Liver (tissue), 8 donors: ENCODE measurements at regions not wholly inside any gene's neighbourhood (a gene's known extent, or its start where the extent isn't known, plus 50 kb on each side); places are given as distances from the start of the nearest gene placed in this dataset.

Experiments used
- DNase-seq: peaks from one replicate; pipeline ENCODE4 v3.0.0-alpha.2; 2017; ENCODE audit warnings: low spot score
- H3K27ac ChIP-seq, 2 donors: one replicate each; pipeline ENCODE4 v1.7.0; 2013; ENCODE audit warnings: inconsistent platforms in 2 of 2, low read length in 2 of 2, control low read depth in 1 of 2, low read depth in 1 of 2, mild to moderate bottlenecking in 1 of 2
- H3K27me3 ChIP-seq, 4 donors: one replicate each; pipeline versions ENCODE4 v1.6.1 to v1.7.0; 2013; ENCODE audit warnings: low read length in 3 of 4, inconsistent platforms in 1 of 4, mild to moderate bottlenecking in 1 of 4, moderate library complexity in 1 of 4; ENCODE audit not compliant: control insufficient read depth in 4 of 4, insufficient read depth in 4 of 4
- H3K36me3 ChIP-seq, 4 donors: one replicate each; pipeline versions ENCODE4 v1.6.1 to v1.7.0; 2013; ENCODE audit warnings: low read length in 3 of 4, mild to moderate bottlenecking in 3 of 4, low read depth in 1 of 4, moderate library complexity in 1 of 4; ENCODE audit not compliant: control insufficient read depth in 4 of 4, insufficient read depth in 3 of 4
- H3K4me1 ChIP-seq, 4 donors: one replicate each; pipeline versions ENCODE4 v1.6.1 to v1.7.0; 2013; ENCODE audit warnings: low read length in 3 of 4, mild to moderate bottlenecking in 3 of 4, moderate library complexity in 1 of 4; ENCODE audit not compliant: control insufficient read depth in 4 of 4, insufficient read depth in 4 of 4
- H3K4me3 ChIP-seq, 3 donors: one replicate each; pipeline versions ENCODE4 v1.6.1 to v1.7.0; 2013; ENCODE audit warnings: low read length in 3 of 3, control low read depth in 1 of 3, low read depth in 1 of 3, mild to moderate bottlenecking in 1 of 3
- H3K9ac ChIP-seq, 2 donors: one replicate each; pipeline ENCODE4 v1.7.0; 2013; ENCODE audit warnings: low read length in 2 of 2, mild to moderate bottlenecking in 2 of 2, moderate library complexity in 2 of 2, control low read depth in 1 of 2, low read depth in 1 of 2
- H3K9me3 ChIP-seq, 4 donors: one replicate each; pipeline versions ENCODE4 v1.6.1 to v1.7.0; 2013; ENCODE audit warnings: low read length in 3 of 4; ENCODE audit not compliant: control insufficient read depth in 4 of 4
- ATF3 ChIP-seq: IDR thresholded peaks from 2 replicates; pipeline ENCODE4 v1.6.1; 2016; ENCODE audit warnings: antibody characterized with exemption
- CTCF ChIP-seq: fragments of 150-350 bp; IDR thresholded peaks from 2 replicates; pipeline ENCODE4 v1.5.1; 2017; ENCODE audit warnings: improper control_type of control experiment, low read depth, low read length; ENCODE audit not compliant: missing input control
- FOXA1 ChIP-seq: IDR thresholded peaks from 2 replicates; pipeline ENCODE4 v1.6.1; 2016; ENCODE audit warnings: antibody characterized with exemption
- GABPA ChIP-seq, 2 donors: IDR thresholded peaks in 1 of 2; conservative IDR thresholded peaks in 1 of 2; 2 replicates each; pipeline ENCODE4 v1.6.1; 2016; ENCODE audit warnings: antibody characterized with exemption in 2 of 2, mild to moderate bottlenecking in 1 of 2, moderate library complexity in 1 of 2
- HNF4A ChIP-seq, 2 donors: conservative IDR thresholded peaks; 2 replicates each; pipeline ENCODE4 v1.6.1; 2016; ENCODE audit warnings: antibody characterized with exemption in 2 of 2, mild to moderate bottlenecking in 2 of 2
- HNF4G ChIP-seq: IDR thresholded peaks from 2 replicates; pipeline ENCODE4 v1.6.1; 2016; ENCODE audit warnings: antibody characterized with exemption
- JUND ChIP-seq, 2 donors: IDR thresholded peaks; 2 replicates each; pipeline ENCODE4 v1.6.1; 2016; ENCODE audit warnings: antibody characterized with exemption in 2 of 2
- MAX ChIP-seq: IDR thresholded peaks from 2 replicates; pipeline ENCODE4 v1.6.1; 2016; ENCODE audit warnings: antibody characterized with exemption
- NR2F2 ChIP-seq: IDR thresholded peaks from 2 replicates; pipeline ENCODE4 v1.6.1; 2016; ENCODE audit warnings: antibody characterized with exemption
- REST ChIP-seq: IDR thresholded peaks from 2 replicates; pipeline ENCODE4 v1.6.1; 2016; ENCODE audit warnings: antibody characterized with exemption, mild to moderate bottlenecking
- RXRA ChIP-seq, 2 donors: IDR thresholded peaks; 2 replicates each; pipeline ENCODE4 v1.6.1; 2017 to 2018; ENCODE audit warnings: antibody characterized with exemption in 2 of 2, mild to moderate bottlenecking in 1 of 2
- YY1 ChIP-seq: IDR thresholded peaks from 2 replicates; pipeline ENCODE4 v1.6.1; 2016; ENCODE audit warnings: antibody characterized with exemption, mild to moderate bottlenecking
- WGBS: extraction: QIAGEN DNeasy Blood & Tissue Kit; methylation state at CpG from one replicate; pipeline ENCODE4 v1.1.7; 2013; 5-methylcytosine and 5-hydroxymethylcytosine counted together
- donor health status: healthy.
- donor health status: healthy.
- donor health status: healthy.
- donor health status: healthy.
- donor health status: healthy.

GRCh38 chr1:101645810-101646209, 350.9 kb downstream of the OLFM3 start:
- H3K9me3 ChIP-seq, result no peaks in the 10 kb centered on the region
- H3K36me3 ChIP-seq, result no peaks in the 10 kb centered on the region
- no peak overlapping the region for H3K27ac ChIP-seq
- H3K4me3 ChIP-seq, result no peak overlapping the region
- H3K4me1 ChIP-seq, result no peaks in the 10 kb centered on the region
- WGBS, result 36% methylated on average over 2 of the region's 2 CpGs
- DNase-seq, result no peak
- no peak overlapping the region for H3K9ac ChIP-seq
- TF ChIP-seq MAX (no peak), RXRA (IDR thresholded peaks at IDR 0.05) (no peak), NR2F2 (no peak), YY1 (no peak), HNF4G (no peak), HNF4A (conservative IDR thresholded peaks at IDR 0.05) (no peak), FOXA1 (no peak), CTCF (no peak), ATF3 (no peak), JUND (IDR thresholded peaks at IDR 0.05) (no peak)
- no peaks in the 10 kb centered on the region for H3K27me3 ChIP-seq

GRCh38 chr1:101652484-101652883, 344.2 kb downstream of the OLFM3 start:
- no peak for TF ChIP-seq GABPA (IDR thresholded peaks at IDR 0.05 in 1 of 2, conservative IDR thresholded peaks at IDR 0.05 in 1 of 2)
- TF ChIP-seq CTCF, result no peak
- no peak for TF ChIP-seq JUND (IDR thresholded peaks at IDR 0.05)
- TF ChIP-seq ATF3, result no peak
- no peak for TF ChIP-seq REST
- no peak for DNase-seq
- no peak overlapping the region for H3K4me3 ChIP-seq
- 76% methylated on average over 3 of the region's 3 CpGs for WGBS
- peaks cover 0 to 4% (median 0%) of the 10 kb centered on the region in 4 donors for H3K27me3 ChIP-seq
- no peaks in the 10 kb centered on the region for H3K9me3 ChIP-seq
- no peaks in the 10 kb centered on the region for H3K4me1 ChIP-seq
- no peak overlapping the region for H3K9ac ChIP-seq
- no peak overlapping the region for H3K27ac ChIP-seq
- no peaks in the 10 kb centered on the region for H3K36me3 ChIP-seq
